ENCODE measurements at regions not wholly inside any gene's neighbourhood (a gene's known extent, or its start where the extent isn't known, plus 50 kb on each side); places are given as distances from the start of the nearest gene placed in this dataset.
"Not testable (repeated sequence)": the region's sequence is repeated elsewhere in the genome, so short reads cannot be mapped to it uniquely, and the experiment has no call there.

- TF ChIP-seq CTCF (IDR thresholded peaks at IDR 0.05; ENCODE audit: low read depth, low read length, missing control alignments), result no peak
- DNase-seq (ENCODE audit: extremely low read depth, low read depth), result no peak
- no peak overlapping the region for H3K4me3 ChIP-seq (replicated peaks; ENCODE audit: low read depth, low read length)
Observed at GRCh38 chr6:55082021-55082420, 92.3 kb upstream of the HCRTR2 start.

- not testable (repeated sequence) for H3K4me3 ChIP-seq (replicated peaks; ENCODE audit: low read depth, low read length); DNase-seq (ENCODE audit: extremely low read depth, low read depth)
Observed at GRCh38 chr6:55088011-55088410, 86.3 kb upstream of the HCRTR2 start.

GRCh38 chr6:55088902-55089301 is 85.4 kb upstream of the HCRTR2 start:
- DNase-seq (ENCODE audit: extremely low read depth, low read depth), result no peak
- TF ChIP-seq CTCF (IDR thresholded peaks at IDR 0.05; ENCODE audit: low read depth, low read length, missing control alignments), result no peak

GRCh38 chr6:55089325-55089724 is 85.0 kb upstream of the HCRTR2 start:
- no peak for DNase-seq (ENCODE audit: extremely low read depth, low read depth)
- no peak overlapping the region for H3K4me3 ChIP-seq (replicated peaks; ENCODE audit: low read depth, low read length)
- no peak for TF ChIP-seq CTCF (IDR thresholded peaks at IDR 0.05; ENCODE audit: low read depth, low read length, missing control alignments)

More at GRCh38 chr6:55088902-55089301, 85.4 kb upstream of the HCRTR2 start:
- H3K4me3 ChIP-seq (replicated peaks; ENCODE audit: low read depth, low read length), result no peak overlapping the region

GRCh38 chr6:55100686-55101085 is 73.6 kb upstream of the HCRTR2 start:
- no peak for DNase-seq (ENCODE audit: extremely low read depth, low read depth)
- TF ChIP-seq CTCF (IDR thresholded peaks at IDR 0.05; ENCODE audit: low read depth, low read length, missing control alignments), result no peak
- H3K4me3 ChIP-seq (replicated peaks; ENCODE audit: low read depth, low read length), result no peak overlapping the region

- DNase-seq (ENCODE audit: extremely low read depth, low read depth), result no peak
- no peak overlapping the region for H3K4me3 ChIP-seq (replicated peaks; ENCODE audit: low read depth, low read length)
- no peak for TF ChIP-seq CTCF (IDR thresholded peaks at IDR 0.05; ENCODE audit: low read depth, low read length, missing control alignments)
Observed at GRCh38 chr6:55101157-55101556, 73.2 kb upstream of the HCRTR2 start.

GRCh38 chr6:55108134-55109130 is 65.9 kb upstream of the HCRTR2 start:
- no peak overlapping the region for H3K4me3 ChIP-seq (replicated peaks; ENCODE audit: low read depth, low read length)
- TF ChIP-seq CTCF (IDR thresholded peaks at IDR 0.05; ENCODE audit: low read depth, low read length, missing control alignments), result no peak
- DNase-seq (ENCODE audit: extremely low read depth, low read depth), result no peak

Measured in HFF-Myc (cell line).